ENCODE measurements at regions not wholly inside any gene's neighbourhood (a gene's known extent, or its start where the extent isn't known, plus 50 kb on each side); places are given as distances from the start of the nearest gene placed in this dataset.

- TF ChIP-seq, protein P1, sequence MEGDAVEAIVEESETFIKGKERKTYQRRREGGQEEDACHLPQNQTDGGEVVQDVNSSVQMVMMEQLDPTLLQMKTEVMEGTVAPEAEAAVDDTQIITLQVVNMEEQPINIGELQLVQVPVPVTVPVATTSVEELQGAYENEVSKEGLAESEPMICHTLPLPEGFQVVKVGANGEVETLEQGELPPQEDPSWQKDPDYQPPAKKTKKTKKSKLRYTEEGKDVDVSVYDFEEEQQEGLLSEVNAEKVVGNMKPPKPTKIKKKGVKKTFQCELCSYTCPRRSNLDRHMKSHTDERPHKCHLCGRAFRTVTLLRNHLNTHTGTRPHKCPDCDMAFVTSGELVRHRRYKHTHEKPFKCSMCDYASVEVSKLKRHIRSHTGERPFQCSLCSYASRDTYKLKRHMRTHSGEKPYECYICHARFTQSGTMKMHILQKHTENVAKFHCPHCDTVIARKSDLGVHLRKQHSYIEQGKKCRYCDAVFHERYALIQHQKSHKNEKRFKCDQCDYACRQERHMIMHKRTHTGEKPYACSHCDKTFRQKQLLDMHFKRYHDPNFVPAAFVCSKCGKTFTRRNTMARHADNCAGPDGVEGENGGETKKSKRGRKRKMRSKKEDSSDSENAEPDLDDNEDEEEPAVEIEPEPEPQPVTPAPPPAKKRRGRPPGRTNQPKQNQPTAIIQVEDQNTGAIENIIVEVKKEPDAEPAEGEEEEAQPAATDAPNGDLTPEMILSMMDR (IDR thresholded peaks at IDR 0.05; ENCODE audit: low read depth, low read length): no peak
- no peak for TF ChIP-seq MYC (IDR thresholded peaks at IDR 0.05; ENCODE audit: low read depth, low read length)
These were observed 297.8 kb upstream of the BMP2 start for GRCh38 chr20:6469695-6470094.

All from NB4 (cell line).